Activated B cell treated with CpG ODN at 0.5 μM for 24 hours (primary cell): ENCODE measurements at regions not wholly inside any gene's neighbourhood (a gene's known extent, or its start where the extent isn't known, plus 50 kb on each side); places are given as distances from the start of the nearest gene placed in this dataset.

Experiments used
- ATAC-seq: fragments of 200-7000 bp; cut with Tn5 transposase; one replicate; pipeline ENCODE4 v1.10.0; 2021; ENCODE audit warnings: low read depth, mild to moderate bottlenecking, moderate library complexity
- CTCF ChIA-PET: fragments of 350-600 bp; sonication (Branson Sonifier 250); formaldehyde crosslinking; loops from one replicate; lab custom pipeline; 2021; ENCODE audit warnings: antibody characterized with exemption; lab: Charles Lee
- POLR2A ChIA-PET: fragments of 350-600 bp; sonication (Branson Sonifier 250); formaldehyde crosslinking; loops from one replicate; lab custom pipeline; 2021; ENCODE audit warnings: antibody characterized with exemption; lab: Charles Lee
- DNase-seq: peaks from one replicate; pipeline ENCODE4 v3.0.0; 2022
- H3K27ac Mint-ChIP-seq: one replicate; pipeline ENCODE4 v1.8.0; 2020; ENCODE audit warnings: mixed read lengths
- H3K27me3 Mint-ChIP-seq: one replicate; pipeline ENCODE4 v1.8.0; 2021; ENCODE audit warnings: mixed read lengths
- H3K36me3 Mint-ChIP-seq: one replicate; pipeline ENCODE4 v1.8.0; 2021; ENCODE audit warnings: low read depth, mixed read lengths
- H3K4me1 Mint-ChIP-seq: one replicate; pipeline ENCODE4 v1.8.0; 2021; ENCODE audit warnings: mixed read lengths
- H3K4me3 Mint-ChIP-seq: one replicate; pipeline ENCODE4 v1.8.0; 2020; ENCODE audit warnings: mild to moderate bottlenecking, mixed read lengths
- H3K9me3 Mint-ChIP-seq: one replicate; pipeline ENCODE4 v1.8.0; 2020; ENCODE audit warnings: mixed read lengths
- intact Hi-C: fragments of 100-400 bp; cut with micrococcal nuclease; formaldehyde crosslinking; loops from one replicate; pipeline ENCODE4 v1.15.1; 2024
- TF ChIP-seq, protein P1 (sequence below): fragments of 200-600 bp; IDR thresholded peaks from one replicate; pipeline ENCODE4 v1.8.0; 2022; ENCODE audit warnings: antibody characterized with exemption, mild to moderate bottlenecking

- ChIA-PET CTCF (interaction anchor here (1.2 to 9.7 kb wide), 3 partner anchors 11 to 77 kb away, joined by 3 to 189 read pairs (median 4); no protein-coding TSS in a partner anchor), POLR2A (no interaction called here)
- intact Hi-C loops = no loop called here
- H3K4me1 Mint-ChIP-seq = peaks cover 24% of the 10 kb centered on the region
- ATAC-seq = peak; percentile 25
- no peaks in the 10 kb centered on the region for H3K27me3 Mint-ChIP-seq
- no peaks in the 10 kb centered on the region for H3K36me3 Mint-ChIP-seq
- no peak overlapping the region for H3K4me3 Mint-ChIP-seq
- no peak overlapping the region for H3K27ac Mint-ChIP-seq
- DNase-seq = no peak
- TF ChIP-seq, protein P1, sequence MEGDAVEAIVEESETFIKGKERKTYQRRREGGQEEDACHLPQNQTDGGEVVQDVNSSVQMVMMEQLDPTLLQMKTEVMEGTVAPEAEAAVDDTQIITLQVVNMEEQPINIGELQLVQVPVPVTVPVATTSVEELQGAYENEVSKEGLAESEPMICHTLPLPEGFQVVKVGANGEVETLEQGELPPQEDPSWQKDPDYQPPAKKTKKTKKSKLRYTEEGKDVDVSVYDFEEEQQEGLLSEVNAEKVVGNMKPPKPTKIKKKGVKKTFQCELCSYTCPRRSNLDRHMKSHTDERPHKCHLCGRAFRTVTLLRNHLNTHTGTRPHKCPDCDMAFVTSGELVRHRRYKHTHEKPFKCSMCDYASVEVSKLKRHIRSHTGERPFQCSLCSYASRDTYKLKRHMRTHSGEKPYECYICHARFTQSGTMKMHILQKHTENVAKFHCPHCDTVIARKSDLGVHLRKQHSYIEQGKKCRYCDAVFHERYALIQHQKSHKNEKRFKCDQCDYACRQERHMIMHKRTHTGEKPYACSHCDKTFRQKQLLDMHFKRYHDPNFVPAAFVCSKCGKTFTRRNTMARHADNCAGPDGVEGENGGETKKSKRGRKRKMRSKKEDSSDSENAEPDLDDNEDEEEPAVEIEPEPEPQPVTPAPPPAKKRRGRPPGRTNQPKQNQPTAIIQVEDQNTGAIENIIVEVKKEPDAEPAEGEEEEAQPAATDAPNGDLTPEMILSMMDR = no peak
- no peaks in the 10 kb centered on the region for H3K9me3 Mint-ChIP-seq
Measured at GRCh38 chr1:201715351-201715750, 113.6 kb upstream of the IPO9 start.

DNA sequence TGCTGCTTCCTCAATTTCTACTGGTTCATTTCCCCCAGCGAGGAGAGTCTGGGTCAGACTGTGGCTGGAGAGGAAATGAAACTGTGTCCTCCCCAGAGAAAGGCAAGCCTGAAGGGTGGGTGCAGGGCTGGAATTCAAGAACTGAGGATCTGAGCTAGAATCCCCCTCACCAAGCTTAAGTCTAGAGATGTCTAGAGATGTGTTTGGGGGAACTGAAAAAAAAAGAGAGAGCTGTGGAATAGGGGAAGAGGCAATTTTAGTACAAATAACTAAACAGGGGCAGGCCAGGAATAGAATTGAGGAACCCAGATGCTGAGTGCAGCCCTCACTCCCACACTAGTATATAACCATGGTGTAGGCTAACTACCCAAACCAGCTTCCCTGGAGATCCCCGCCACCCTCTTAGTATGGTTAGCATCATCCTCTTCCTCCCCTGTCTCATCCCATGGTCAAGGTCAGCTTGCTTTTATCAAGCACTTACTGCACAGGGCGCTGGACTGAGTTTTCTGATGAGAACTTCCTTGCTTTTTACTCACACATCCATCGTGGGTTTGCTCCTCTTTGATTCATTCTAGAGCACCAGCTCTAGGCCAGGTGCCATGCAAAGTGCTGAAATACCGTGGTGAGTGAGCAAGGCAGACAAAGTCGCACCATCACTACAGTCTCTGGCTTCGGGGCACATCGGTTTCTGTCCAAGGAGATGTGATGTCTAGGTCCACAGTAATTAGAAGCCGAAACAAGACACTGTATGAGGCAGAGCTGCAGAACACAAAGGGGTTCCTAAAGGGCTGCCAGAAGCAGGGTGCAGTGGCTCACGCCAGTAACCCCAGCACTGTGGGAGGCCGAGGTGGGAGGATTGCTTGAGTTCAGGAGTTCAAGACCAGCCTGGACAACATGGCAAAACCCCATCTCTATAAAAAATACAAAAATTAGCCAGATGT, 112.9 kb upstream of the IPO9 start:
- TF ChIP-seq, protein P1 = no peak
- H3K9me3 Mint-ChIP-seq = no peaks in the 10 kb centered on the region
- H3K36me3 Mint-ChIP-seq = no peaks in the 10 kb centered on the region
- ATAC-seq (peak; percentile 81), DNase-seq (no peak)
- H3K4me3 Mint-ChIP-seq = no peak overlapping the region
- ChIA-PET CTCF (interaction anchor here (1.2 to 1.8 kb wide), 2 partner anchors 12 to 77 kb away, joined by 3 to 4 read pairs; no protein-coding TSS in a partner anchor), POLR2A (no interaction called here)
- no peak overlapping the region for H3K27ac Mint-ChIP-seq
- intact Hi-C loops = no loop called here
- H3K4me1 Mint-ChIP-seq = peaks cover 24% of the 10 kb centered on the region
- H3K27me3 Mint-ChIP-seq = no peaks in the 10 kb centered on the region

- Mint-ChIP-seq H3K36me3 (no peaks in the 10 kb centered on the region), H3K9me3 (no peaks in the 10 kb centered on the region), H3K27ac (no peak overlapping the region), H3K4me3 (no peak overlapping the region), H3K4me1 (peaks cover 24% of the 10 kb centered on the region), H3K27me3 (no peaks in the 10 kb centered on the region)
- no peak for DNase-seq
- TF ChIP-seq, protein P1 = no peak
- CTCF ChIA-PET = interaction anchor here (1.8 kb wide), 1 partner anchor 13 kb away, joined by 4 read pairs; no protein-coding TSS in a partner anchor
- POLR2A ChIA-PET = no interaction called here
- ATAC-seq = no peak
- intact Hi-C loops = no loop called here
Measured at GRCh38 chr1:201716742-201717135, 112.2 kb upstream of the IPO9 start.

GRCh38 chr1:201717286-201717685, 111.7 kb upstream of the IPO9 start:
- POLR2A ChIA-PET = no interaction called here
- Mint-ChIP-seq H3K27ac (no peak overlapping the region), H3K4me1 (peaks cover 24% of the 10 kb centered on the region), H3K27me3 (peaks cover 3% of the 10 kb centered on the region), H3K36me3 (no peaks in the 10 kb centered on the region), H3K9me3 (no peaks in the 10 kb centered on the region), H3K4me3 (no peak overlapping the region)
- intact Hi-C loops = no loop called here
- no peak for ATAC-seq
- CTCF ChIA-PET = no interaction called here
- DNase-seq = no peak
- TF ChIP-seq, protein P1 = no peak
